ENCODE measurements at regions not wholly inside any gene's neighbourhood (a gene's known extent, or its start where the extent isn't known, plus 50 kb on each side); places are given as distances from the start of the nearest gene placed in this dataset.

DNA sequence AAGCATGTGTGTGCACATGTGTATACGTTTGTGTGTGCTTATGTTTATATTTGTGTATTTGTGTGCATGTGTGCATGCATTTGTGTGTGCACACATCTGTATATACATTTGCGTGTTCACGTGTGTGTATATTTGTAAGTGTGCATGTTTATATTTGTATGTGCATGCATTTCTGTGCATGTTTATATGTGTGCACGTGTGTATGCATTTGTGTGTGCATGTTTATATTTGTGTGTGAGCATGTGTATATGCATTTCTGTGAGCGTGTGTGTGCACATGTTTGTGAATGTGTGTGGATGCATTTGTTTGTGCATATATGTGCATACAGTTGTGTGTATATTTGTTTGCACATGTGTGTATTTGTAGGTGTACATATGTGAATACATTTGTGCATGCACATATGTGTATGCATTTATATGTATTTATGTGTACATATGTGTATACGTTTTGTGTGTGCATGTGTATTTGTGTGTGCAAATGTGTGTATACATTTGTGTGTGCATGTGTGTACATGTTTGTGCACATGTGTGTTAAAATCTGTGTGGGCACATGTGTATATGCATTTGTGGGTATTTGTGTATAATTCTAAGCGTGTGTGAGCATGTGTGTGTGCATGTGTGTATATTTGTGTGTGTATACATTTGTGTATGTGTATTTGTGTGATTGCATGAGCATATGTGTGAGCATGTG lies 140.4 kb upstream of the AFDN start:
- no peak for ATAC-seq
- H3K4me3 ChIP-seq, result no peak overlapping the region

GRCh38 chr6:167687116-167687725 lies 139.5 kb upstream of the AFDN start:
- WGBS, 2 donors, result 67 to 74% methylated on average over 18 of the region's 18 CpGs
- no peaks in the 10 kb centered on the region for H3K27me3 ChIP-seq
- ATAC-seq, result no peak
- H3K4me3 ChIP-seq, result no peak overlapping the region
- DNase-seq, result no peak
- H3K36me3 ChIP-seq, result no peaks in the 10 kb centered on the region
- no peaks in the 10 kb centered on the region for H3K9me3 ChIP-seq
- TF ChIP-seq, protein P1, sequence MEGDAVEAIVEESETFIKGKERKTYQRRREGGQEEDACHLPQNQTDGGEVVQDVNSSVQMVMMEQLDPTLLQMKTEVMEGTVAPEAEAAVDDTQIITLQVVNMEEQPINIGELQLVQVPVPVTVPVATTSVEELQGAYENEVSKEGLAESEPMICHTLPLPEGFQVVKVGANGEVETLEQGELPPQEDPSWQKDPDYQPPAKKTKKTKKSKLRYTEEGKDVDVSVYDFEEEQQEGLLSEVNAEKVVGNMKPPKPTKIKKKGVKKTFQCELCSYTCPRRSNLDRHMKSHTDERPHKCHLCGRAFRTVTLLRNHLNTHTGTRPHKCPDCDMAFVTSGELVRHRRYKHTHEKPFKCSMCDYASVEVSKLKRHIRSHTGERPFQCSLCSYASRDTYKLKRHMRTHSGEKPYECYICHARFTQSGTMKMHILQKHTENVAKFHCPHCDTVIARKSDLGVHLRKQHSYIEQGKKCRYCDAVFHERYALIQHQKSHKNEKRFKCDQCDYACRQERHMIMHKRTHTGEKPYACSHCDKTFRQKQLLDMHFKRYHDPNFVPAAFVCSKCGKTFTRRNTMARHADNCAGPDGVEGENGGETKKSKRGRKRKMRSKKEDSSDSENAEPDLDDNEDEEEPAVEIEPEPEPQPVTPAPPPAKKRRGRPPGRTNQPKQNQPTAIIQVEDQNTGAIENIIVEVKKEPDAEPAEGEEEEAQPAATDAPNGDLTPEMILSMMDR (IDR thresholded peaks at IDR 0.05), result no peak
- peaks cover 10 to 59% (median 32%) of the 10 kb centered on the region in 9 donors for H3K4me1 ChIP-seq
- no peak overlapping the region for H3K27ac ChIP-seq
- intact Hi-C loops (cut with DNase I), result no loop called here

More for the DNA sequence above, 140.4 kb upstream of the AFDN start:
- intact Hi-C loops (cut with DNase I), result no loop called here
- 82 to 84% methylated on average over 7 of the region's 7 CpGs for WGBS, 2 donors
- H3K36me3 ChIP-seq, result no peaks in the 10 kb centered on the region
- TF ChIP-seq, protein P1 (IDR thresholded peaks at IDR 0.05), result no peak
- no peaks in the 10 kb centered on the region for H3K9me3 ChIP-seq
- H3K27ac ChIP-seq, result no peak overlapping the region
- H3K27me3 ChIP-seq, result no peaks in the 10 kb centered on the region
- H3K4me1 ChIP-seq, result peaks cover 13 to 68% (median 41%) of the 10 kb centered on the region in 9 donors
- no peak for DNase-seq

- intact Hi-C loops (cut with DNase I), result no loop called here
- Histone ChIP-seq H3K27me3 (no peaks in the 10 kb centered on the region), H3K27ac (no peak overlapping the region), H3K4me3 (no peak overlapping the region), H3K9me3 (no peaks in the 10 kb centered on the region), H3K36me3 (no peaks in the 10 kb centered on the region), H3K4me1 (peaks cover 3 to 50% (median 23%) of the 10 kb centered on the region in 9 donors)
- TF ChIP-seq, protein P1 (IDR thresholded peaks at IDR 0.05), result no peak
- DNase-seq, result no peak
- WGBS, 2 donors, result 94 to 97% methylated on average over 6 of the region's 6 CpGs
- no peak for ATAC-seq
Observed at GRCh38 chr6:167688123-167688522, 138.6 kb upstream of the AFDN start.

GRCh38 chr6:167689278-167689677 lies 137.4 kb upstream of the AFDN start:
- Histone ChIP-seq H3K4me3 (no peak overlapping the region), H3K36me3 (no peaks in the 10 kb centered on the region), H3K9me3 (no peaks in the 10 kb centered on the region), H3K27ac (no peak overlapping the region), H3K4me1 (peaks cover 0 to 40% (median 16%) of the 10 kb centered on the region in 9 donors), H3K27me3 (no peaks in the 10 kb centered on the region)
- 92 to 99% methylated on average over 5 of the region's 5 CpGs for WGBS, 2 donors
- ATAC-seq, result no peak
- intact Hi-C loops (cut with DNase I), result no loop called here
- TF ChIP-seq, protein P1 (IDR thresholded peaks at IDR 0.05), result no peak
- DNase-seq, result no peak
